GM19468 (cell line): ENCODE measurements at regions not wholly inside any gene's neighbourhood (a gene's known extent, or its start where the extent isn't known, plus 50 kb on each side); places are given as distances from the start of the nearest gene placed in this dataset.
"Not testable (repeated sequence)": the region's sequence is repeated elsewhere in the genome, so short reads cannot be mapped to it uniquely, and the experiment has no call there.

ENCODE experiments used
- ATAC-seq: cut with Tn5 transposase; IDR thresholded peaks from one replicate; pipeline ENCODE4 v1.9.1; 2021; ENCODE audit warnings: mild to moderate bottlenecking, moderate library complexity, moderate number of reproducible peaks; ENCODE audit not compliant: unreplicated experiment; ENCODE audit errors: extremely low read depth

DNA sequence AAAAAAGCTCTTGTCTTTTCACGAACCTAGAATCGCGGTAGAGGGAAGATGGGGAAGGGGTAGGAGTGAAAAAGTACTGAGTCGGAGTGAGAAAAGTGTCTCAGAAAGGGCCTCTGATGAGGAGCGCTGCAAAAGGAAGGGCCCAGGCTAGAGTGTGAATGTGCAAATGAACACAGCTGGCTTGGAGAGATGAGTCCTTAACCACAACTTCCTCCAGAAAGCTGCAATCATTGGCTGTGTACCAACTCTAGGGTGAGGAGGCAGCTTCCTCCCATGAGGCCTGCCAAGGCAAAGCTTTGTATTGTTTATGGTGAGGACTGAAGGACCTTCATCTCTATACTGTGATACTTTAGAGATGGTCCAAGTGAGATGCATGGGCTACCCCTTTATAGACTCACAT, 566.9 kb upstream of the ANO5 start:
- ATAC-seq: no peak

DNA sequence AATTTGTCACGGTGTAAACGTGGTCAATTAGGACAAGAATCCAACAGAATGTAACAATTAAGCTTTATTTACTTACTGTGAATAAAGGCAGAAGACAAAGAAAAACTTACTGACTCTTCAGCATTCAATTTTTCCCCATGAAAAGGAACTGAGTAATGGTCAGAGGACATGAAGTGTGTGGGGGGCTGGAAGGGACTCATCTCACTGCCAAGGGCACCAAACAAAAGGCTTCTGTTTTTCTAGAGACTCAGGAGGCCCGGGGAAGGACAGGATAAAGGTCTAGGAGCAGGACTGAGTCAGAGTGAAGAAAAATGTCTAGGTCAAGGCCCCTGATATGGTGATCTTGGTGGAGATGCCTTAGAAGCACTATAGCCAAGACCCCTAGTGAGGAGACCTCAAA, 564.2 kb upstream of the ANO5 start:
- no peak for ATAC-seq

DNA sequence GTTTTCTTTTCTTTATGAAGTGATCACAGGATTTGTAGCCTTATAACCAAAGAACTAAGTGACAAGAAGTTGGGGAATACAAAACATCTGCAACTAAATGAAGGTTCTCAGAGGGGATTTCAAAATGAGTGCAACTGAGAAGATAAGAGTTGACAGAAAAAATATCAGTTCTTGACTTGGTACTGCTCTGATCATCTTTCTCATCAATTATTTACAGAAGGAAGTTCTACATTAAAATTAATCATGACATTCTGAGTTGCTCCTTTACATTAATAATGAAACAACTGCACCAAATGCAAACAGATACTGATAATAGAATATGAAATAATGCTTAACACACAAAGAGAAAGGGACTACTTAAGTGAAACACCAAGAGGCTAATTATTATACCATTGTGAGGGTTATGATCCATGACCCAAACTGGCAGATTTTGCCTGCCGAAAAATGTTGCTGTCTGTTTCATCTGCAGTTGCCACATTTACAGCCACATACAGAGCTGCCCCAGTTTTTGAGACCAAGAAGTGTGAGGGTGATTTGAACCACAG, 561.9 kb upstream of the ANO5 start:
- no peak for ATAC-seq

DNA sequence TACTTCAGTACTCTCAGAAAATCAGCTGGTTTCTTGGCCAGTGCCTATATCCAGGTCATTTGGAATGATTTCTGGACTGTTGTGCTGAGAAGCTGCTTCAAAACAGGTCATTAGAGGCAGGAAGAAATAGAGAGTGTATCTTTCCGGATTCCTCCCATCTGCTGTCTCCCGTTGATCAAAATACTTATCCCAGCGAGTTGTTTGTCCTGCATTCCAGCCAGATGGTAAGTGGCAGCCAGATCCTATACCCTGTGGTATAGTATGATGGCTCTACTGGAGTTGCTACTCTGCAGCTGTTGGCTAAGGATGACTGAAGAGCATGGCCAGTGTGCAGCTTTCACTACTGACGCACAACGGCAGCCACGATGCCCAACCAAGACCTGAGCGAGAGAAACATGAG, 560.9 kb upstream of the ANO5 start:
- ATAC-seq: no peak

DNA sequence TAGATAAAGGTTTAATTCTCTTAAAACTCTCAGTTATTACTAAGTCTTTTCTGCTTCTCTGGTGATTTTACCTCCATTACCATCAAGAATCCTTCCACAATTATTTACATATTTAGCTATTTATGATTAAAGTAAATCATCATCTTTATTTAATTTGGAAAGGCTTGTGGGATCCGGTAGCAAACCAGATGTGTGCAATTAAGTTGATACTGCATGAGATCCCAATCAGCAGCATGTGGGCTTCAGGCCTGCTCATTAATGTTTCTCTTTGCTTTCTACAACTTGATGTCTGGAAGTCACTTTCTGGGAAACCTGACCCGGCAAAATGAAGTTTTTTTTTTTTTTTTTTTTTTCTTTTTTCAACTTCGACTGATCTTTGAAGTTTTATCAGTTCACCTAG, 558.4 kb upstream of the ANO5 start:
- ATAC-seq: no peak

DNA sequence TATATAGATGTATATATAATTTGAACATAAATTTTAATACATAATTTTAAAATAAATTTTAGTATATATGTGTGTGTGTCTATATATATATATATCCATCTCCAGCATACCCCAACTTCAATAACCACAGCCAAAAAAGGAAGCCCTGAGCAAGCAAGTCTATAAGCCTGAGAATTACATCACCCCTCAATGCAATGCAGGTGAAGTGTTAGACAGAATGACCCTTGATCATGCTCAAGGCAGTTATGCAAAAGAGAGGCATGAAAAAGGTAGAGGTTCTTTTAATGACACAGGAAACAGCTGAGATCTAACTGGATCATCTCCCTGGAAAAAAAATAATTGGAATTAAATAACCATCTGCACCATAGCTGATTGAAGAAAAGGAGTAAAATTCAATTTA, 557.9 kb upstream of the ANO5 start:
- no peak for ATAC-seq

DNA sequence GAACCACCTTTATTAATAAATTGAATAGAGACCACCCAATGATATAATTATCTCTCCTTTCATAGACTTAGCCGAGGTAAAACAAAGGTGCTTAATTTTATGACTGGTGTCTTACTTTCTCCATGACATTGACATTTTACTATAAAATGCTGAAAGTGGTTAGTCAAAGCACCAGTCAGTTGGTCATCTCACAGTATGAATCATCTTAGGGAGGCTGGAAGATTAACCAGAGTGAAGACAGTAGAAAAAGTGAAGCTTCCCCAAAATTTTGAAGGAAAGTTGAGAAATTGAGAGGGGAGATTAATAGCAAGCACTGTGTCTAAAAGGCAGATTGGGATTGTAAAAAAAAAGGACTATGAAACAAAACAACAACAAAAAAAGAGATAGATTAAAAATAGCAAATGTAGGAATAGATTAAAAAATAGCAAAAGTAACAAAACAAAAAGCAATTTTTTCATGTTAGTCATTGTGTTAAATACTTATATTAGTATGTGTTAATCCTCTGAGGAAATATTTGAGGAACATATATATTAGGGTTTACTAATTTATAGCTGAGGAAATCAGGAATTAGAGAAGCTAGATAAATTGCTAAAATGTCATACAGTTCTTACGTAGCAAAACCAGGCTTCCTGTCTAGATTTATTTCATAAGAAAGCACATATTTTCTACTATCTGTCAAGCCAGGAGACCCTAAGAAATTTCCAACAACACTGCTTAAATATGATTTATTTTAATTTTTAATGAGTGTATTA, 557.3 kb upstream of the ANO5 start:
- no peak for ATAC-seq

DNA sequence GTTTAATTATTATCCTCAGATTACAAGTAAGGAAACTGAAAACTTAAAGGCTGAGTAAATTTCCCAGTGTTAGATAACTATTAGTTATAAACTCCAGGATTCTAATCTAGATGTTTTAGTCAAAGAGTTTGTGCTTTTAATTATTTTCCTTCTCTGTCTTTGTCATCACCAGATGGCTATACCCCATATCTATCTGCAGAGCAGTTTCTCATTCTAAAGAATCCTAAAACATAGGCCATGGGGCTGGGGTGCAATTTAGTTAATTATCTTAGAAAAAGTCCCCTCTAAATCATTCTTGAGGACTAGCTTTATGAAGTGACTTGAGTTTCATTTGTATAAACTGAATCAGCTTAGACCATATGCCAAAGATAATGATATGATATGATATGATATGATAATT, 556.3 kb upstream of the ANO5 start:
- ATAC-seq: no peak

DNA sequence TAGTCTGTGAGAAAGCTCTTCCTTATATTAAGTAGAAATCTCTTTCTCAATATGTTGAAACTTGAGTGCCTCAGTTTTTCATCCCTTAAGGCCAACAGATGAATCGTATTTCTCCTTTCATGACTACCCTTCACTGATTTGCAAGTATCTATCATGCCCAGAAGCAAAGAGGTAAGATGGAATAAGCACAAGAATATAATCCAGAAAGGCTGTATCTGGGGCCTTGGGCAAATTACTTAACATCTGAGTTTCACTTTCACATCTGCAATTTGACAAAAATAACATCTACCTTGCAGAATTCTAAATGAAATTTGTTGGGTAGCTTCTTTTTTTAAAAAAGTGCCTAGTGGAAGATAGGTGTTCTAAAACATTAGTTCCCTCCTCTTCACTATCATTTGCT, 552.4 kb upstream of the ANO5 start:
- ATAC-seq: no peak

DNA sequence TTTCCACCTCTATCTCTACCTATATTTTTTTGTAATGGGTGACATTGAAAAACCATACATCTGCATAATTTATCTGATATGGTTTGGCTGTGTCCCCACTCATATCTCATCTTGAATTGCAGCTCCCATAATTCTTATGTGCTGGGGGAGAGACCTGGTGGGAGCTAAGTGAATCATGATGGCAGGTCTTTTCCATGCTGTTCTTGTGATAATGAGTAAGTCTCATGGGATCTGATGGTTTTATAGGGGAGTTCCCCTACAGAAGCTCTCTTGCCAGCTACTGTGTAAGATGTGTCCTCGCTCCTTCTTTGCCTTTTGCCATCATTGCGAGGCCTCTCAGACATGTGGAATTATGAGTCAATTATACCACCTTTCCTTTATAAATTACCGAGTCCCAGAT, 551.0 kb upstream of the ANO5 start:
- ATAC-seq: no peak

DNA sequence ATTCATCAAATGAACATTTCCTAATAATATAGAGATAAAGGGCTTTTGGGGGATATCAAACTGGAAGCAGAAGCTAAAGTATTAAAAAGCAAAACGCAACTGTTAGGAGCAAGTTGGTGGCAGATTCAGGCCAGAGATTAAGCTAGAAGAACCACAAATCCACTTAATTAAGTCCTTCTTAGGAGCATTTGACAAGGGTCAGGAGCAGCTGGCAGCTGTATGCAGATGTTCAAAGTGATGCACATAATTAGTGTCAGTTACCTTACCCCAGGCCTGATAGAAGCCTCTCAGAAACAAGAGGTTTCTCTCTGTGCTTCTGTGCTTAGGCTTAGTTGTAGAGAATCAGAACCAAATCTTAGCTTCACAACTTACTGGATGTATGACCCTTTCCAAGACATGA, 546.5 kb upstream of the ANO5 start:
- ATAC-seq: no peak

DNA sequence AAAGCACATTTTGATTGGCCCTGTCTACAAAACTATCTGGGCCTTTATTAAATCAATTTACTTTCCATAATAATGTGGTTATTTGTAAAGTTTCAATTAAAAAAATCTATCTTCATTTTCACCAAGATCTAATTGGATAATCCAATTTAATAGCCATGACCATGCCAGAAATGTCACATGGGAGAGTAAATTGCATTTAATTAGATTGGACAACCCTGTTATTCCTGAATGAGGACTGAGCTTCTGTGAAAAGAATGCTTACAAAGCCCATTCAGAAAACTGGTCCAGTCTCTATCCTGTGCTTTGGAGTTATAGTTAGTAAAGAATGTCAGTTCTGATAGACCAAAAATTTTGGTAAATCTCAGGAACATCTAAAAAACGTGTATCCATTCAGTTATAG, 541.9 kb upstream of the ANO5 start:
- no peak for ATAC-seq

DNA sequence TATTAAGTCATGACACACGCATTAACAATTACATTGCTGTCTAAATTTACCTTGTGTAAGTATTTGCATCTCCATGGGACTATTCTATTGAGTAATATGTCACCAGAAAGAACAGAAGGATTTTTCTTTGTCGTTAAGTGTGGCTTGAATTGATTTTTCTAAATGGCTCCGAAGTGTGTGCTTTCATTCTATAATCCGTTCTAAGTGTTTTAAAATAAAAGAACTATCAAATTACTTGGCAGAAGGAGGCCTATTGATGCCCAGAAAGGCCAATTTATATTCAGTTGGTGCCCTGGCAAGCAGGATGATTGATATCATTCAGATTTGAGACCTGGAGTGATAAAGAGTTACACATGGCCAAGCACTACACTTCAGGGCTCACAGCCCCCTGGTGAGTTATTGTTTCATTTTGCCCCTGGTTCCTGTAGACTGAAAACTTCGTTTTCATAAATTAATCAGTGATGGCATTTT, 538.9 kb upstream of the ANO5 start:
- ATAC-seq: no peak

DNA sequence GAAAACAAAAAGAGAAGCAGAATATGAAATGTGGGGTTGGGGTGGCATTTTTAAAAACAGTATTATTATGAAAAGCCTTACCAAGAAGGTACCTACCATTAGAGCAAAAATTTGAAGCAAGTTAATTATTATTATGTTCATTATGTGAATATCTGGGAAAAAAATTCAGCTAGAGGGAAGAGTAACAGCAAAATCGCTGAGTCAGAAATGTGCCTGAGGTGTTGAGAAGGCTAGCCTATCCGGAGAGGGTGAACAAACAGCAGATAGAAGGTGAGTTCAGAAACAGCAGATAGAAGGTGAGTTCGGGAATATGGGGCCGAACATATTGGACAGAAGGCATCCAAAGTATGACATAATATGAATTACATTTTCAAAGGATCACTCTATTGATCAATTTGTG, 536.8 kb upstream of the ANO5 start:
- ATAC-seq: no peak

DNA sequence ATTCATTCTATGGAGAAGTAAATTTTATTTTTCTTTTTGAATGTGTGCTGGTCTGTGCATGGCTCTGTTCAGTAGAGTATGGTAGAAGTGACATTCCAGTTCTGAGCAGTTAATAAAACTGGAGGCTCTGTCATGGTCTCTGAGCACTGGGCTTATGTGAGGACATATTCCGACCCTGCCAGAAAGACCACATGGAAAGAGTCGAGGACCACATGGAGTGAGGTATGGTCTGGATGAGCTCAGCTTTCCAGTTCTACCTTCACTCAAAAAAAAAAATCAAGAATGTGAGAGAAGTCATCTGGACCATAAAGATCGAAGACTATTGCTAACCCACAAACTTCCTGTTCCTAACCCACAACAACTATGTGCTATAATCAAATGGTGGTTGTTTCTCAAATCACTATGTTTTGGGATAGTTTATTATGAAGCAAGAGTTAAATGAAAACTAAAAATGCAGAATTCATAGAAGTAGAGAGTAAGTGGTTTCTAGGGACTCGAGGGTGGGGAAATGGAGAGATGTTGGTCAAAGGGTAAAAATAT, 534.2 kb upstream of the ANO5 start:
- ATAC-seq: no peak

DNA sequence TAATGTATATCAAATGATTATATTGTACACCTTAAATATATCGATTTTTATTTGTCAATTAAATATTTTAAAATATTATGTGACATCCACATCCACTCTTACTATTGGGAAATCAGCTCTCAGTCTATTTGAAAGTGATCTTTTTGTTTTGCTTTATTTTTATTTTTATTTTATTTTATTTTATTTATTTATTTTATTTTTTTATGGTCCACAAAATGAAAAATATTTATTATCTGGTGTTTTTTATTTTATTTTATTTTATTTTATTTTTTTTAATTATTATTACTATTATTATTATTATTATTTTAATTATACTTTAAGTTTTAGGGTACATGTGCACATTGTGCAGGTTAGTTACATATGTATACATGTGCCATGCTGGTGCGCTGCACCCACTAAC, 533.5 kb upstream of the ANO5 start:
- not testable (repeated sequence) for ATAC-seq

DNA sequence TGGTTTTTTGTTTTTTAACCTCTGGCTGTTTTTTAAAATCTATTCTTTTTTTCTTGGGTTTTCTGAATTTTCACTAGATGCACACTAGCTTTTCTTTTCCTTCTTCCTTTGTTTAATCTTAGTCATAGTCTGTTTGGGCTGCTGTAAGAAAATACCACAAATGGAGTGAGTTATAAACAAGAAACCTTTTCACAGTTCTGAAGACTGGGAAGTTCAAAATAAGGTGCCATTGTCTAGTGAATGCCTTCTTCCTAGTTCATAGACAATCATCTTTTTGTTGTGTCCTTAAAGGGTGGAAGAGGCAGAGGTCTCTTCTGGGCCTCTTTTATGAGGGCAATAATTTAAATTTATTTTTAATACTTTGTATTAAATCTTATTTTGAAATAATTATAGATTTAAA, 532.9 kb upstream of the ANO5 start:
- no peak for ATAC-seq

DNA sequence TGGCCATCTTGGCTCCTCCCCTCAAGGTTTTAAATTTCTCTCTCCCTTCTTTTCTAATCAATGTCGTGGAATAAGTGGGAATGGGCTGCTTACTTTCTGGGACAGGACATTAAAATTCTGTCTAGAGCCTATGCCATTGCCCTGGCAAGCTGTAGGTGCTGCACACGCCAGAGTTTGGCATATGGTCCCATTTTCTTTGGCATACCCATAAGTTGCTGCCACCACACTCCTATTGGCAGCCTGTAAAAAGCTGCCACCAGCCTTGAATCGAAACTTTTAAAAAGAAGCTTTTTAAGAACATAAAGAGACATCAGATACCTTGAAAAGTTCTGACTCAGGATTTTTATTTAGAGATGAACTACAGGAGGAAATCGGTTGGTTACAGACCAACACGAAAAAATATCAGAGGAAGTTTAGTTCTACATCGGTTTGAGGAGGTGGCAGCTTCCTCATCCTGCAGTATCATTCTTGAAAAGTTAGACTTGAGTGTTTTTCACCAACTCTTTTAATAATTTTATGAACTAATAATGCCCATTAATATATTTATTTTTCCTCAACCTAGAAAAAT, 517.8 kb upstream of the ANO5 start:
- ATAC-seq: no peak

DNA sequence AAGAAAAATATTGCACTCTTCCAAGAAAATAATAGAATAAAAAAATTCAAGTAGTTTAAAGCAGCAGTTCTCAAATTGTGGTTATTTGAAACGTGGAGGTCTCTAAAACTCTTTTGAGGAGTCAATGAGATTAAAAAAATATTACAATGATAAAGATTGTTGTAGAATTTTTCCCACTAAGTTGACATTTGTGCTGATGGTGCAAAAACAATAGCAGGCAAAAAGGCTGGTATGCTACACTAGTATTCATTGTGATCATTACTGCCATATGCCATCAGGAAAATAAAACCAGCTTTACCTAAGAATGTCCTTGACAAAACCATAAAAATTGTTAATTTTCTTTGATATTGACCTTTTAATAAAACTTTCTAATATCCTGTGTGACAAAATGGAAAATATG, 505.2 kb upstream of the ANO5 start:
- no peak for ATAC-seq

DNA sequence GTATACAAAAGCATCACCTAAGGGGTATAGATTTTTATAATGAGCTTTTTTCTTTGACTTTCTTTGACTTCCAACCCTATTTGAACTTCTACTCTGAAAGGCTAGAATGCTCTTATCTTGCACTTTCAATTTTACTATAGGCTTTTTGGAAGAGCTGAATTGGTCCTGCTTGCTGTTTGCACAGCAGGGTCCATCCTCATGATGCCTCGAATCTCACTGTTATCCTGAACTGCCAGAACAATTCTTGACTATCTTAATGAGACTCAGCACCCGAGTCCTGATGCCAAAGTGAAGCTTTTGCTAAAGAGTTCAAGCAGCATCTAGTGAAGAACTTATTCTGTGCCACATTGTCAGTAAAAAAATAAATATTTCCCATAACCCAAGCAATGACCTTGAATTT, 488.3 kb upstream of the ANO5 start:
- ATAC-seq: no peak

DNA sequence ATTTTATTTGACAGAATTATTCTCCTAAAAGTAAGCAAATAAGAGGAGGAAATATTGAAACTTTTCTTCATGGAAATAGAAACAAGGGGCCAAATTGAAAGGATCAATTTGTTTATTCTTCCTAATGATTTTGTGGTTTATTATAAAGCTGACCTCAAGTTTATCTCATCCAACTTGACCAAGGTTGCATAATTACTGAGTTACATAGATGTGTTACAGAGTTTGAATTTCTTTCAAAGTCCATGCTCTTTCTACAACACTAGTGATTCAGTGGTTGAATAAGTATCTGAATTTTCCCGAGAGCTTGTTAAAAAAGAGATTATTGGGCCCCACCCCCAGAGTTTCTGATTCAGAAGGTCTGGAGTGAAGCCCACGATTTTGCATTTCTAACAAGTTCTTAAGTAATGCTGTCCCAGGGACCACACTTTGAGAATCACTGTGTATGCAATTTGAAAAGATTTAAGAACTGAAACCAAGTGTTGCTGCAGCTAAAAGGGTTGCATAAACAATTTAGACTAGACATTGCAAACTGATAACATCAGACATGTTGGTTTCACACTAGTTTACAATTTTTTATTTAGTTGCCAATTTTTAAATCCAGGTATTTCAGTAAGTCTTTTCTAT, 485.7 kb upstream of the ANO5 start:
- ATAC-seq: no peak
